T-helper 9 cell (primary cell): ENCODE measurements at regions not wholly inside any gene's neighbourhood (a gene's known extent, or its start where the extent isn't known, plus 50 kb on each side); places are given as distances from the start of the nearest gene placed in this dataset.
"Not testable (repeated sequence)": the region's sequence is repeated elsewhere in the genome, so short reads cannot be mapped to it uniquely, and the experiment has no call there.

ENCODE experiments used
- DNase-seq: peaks from one replicate; pipeline ENCODE4 v3.0.0-alpha.2; 2020

DNA sequence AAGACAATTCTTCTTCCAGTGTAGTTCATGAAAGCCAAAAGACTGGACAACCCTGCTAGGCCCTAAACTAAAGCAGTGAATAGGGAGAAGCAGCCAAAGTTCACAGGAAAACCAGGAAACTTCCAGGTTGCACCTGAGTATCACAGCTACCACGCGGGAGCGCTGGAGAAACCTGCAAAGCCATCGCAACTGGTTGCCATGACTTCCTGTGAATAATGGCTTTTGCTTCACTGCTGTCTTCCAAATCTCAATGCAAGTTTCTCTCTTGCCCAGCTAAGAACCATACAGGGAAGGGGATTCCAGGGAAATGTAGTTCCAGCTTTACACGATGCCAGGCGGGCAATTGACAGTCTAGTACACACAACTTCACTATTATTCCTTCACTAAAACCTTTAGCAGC is 114.1 kb downstream of the GXYLT1 start:
- DNase-seq = no peak

DNA sequence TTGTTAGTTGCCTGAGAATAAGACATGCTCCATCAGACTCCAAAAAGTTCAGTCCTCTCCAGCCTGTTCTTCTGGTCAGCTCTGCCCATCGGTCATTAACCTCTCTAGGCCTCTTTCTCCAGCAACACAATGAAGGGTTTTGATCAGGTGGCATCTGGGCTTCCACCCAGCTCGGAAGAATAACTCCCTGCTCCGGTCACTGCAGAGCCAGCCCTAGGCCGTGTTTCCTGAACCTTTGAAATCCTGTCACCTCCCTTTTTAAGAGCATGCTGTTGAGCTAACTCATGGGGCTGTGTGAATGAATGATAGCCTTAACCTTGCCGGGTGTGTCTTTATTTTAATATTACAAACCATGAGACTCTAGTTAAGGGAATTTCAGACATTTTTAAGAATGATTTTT is 117.1 kb downstream of the GXYLT1 start:
- DNase-seq = no peak

DNA sequence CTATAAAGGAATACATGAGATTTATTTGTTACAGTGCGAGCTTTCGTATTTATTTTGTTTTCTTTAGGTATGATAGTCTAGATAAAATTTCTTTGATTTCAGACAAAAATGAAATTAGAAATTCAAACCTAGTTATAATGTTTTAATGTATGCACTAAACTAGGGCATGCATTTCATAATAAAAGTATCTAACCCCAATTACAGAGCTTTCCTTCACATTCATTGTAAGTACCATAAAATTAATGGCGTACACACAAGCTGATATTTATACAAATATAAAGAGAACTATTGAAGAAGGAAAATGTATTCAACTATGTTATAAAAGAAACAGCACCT is 120.2 kb downstream of the GXYLT1 start:
- no peak for DNase-seq

DNA sequence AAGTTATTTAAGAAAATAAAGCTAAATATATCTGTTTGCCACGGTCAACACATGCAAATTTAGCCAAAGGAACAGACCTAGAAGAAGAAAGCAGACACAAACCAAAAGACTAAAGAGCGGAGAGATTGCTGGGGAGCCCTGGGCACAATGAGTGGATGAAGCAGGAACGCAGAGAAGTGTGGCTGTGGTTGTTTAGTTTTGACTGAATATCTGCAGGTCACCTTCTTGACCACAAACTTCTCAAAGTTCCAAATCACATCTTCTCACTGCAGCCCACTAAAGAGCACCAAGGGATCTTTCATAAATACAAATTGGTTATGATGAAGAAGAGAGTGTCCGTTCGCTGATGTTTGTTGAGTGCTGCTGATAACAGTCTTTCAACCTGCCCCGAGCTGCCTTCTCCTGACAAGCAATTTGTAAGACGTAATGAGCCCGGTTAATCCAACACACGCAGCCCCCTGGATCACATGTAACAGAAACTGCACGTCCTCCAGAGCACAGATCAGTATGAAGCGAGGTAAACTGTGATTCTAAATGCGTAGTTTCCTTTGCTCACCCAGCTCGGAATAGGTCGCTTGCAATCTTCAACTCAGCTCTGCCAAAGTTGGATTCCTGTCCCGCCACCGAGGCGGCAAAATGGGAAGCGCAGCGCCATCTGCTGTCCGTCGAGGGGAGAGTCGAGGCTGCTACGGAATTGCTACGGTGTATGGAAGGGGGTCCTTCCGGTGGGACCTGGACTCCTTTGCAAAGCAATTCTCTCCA is 120.8 kb downstream of the GXYLT1 start:
- DNase-seq = peak; percentile 58

DNA sequence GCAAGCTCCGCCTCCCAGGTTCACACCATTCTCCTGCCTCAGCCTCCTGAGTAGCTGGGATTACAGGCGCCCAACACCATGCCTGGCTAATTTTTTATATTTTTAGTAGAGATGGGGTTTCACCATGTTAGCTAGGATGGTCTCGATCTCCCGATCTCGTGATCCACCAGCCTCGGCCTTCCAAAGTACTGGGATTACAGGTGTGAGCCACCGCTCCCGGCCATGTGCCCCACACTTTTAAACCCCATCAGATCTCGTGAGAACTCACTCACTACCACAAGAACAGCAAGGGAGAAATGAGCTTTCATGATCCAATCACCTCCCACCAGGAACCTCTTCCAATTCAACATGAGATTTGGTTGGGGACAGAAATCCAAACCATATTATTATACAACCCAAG is 122.7 kb downstream of the GXYLT1 start:
- not testable (repeated sequence) for DNase-seq

DNA sequence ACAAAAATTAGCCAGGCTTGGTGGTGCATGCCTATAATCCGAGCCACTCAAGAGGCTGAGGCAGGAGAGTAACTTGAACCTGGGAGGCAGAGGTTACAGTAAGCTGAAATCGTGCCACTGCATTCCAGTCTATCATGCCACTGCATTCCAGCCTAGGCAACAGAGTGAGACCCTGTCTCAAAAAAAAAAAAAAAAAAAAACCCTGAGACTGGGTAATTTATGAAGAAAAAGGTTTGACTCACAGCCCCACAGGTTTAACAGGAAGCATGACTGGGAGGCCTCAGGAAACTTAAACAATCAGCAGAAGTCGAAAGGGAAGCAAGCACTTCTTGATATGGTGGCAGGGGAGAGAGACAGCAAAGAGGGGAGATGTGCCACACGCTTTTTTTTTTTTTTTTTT is 123.2 kb downstream of the GXYLT1 start:
- no peak for DNase-seq

DNA sequence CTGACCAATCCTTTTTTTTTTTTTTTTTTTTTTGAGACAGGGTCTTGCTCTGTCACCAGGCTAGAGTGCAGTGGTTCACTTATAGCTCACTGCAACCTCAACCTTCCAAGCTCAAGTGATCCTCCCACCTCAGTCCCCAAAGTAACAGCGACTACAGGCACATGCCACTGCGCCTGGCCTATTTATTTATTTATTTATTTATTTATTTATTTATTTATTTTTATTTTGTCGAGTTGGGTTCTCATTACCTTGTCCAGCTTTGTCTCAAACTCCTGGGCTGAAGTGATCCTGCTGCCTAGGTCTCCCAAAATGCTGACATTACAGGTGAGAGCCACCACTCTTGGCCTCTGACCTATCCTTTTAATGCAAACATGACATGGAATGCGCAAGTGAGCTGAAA is 124.4 kb downstream of the GXYLT1 start:
- DNase-seq = no peak

DNA sequence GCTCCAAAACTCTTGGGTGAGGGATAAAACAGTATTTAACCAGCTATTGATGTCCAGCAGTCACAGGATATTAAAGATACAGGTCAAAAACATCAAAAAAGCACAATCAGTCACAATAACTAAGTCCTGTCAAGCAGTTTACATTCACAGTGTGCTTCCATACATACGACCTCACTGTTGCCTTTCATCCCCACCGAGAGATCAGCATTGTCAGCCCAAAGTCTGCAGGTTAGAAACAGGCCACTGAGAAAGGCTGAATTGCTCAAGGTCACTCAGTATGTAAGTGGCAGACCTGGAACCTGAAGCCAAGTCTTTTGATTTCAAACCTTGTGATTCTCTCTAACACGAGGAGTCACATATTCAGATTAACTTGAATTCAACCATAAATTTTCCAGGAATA is 124.9 kb downstream of the GXYLT1 start:
- DNase-seq = no peak

DNA sequence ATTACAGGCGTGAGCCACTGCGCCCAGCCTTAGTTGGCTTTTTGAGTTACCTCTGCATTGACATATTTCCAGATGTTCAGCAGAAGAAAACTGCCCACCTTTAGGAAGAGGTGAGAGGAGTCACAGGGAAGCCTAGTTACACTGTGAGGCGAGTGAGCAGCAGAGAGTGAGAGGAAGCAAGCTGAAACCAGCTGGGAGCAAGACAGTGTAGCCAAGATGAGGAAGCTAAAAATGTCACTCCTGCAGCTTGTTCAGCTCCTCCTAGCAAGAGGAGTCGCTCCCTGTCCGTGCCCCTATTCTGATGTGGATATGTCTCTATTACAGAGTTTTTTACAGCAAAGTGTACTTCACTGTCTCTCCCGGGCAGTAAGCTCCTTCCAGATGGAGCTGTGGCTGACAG is 127.6 kb downstream of the GXYLT1 start:
- DNase-seq = no peak

DNA sequence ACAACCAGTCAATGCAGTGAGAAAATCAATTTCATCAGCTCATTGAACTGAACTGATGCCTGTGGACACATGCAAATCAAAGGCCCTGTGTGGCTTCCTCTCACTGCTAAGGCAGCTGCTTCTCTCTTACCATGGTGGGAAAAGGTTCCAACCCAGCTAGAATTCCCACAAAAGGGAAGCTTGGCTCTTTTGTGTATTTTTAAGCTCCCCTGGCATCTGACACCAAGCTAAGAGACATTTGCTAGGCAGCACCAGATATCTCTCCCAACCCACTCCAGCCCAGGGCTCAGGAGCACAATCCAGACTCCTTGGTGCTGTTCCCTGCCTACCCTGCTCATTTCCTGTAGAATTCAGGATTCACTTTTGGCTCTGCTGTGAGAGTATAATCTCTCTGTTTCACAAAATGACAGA is 129.6 kb downstream of the GXYLT1 start:
- no peak for DNase-seq

DNA sequence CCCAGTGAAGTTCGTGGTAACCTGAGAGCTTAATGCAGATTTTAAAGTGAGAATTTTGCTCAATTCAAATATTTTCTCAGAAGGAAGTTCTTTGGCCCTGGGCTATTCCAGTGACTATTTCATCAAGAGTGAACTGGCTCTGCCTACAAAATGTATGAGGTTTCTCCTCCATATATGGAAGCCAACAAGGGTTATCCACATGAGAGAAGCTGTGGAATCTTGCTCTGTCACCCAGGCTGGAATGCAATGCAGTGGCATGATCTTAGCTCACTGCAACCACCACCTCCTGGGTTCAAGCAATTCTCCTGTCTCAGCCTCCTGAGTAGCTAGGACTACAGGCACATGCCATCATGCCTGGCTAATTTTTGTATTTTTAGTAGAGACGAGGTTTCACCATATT is 132.2 kb downstream of the GXYLT1 start:
- DNase-seq = not testable (repeated sequence)

DNA sequence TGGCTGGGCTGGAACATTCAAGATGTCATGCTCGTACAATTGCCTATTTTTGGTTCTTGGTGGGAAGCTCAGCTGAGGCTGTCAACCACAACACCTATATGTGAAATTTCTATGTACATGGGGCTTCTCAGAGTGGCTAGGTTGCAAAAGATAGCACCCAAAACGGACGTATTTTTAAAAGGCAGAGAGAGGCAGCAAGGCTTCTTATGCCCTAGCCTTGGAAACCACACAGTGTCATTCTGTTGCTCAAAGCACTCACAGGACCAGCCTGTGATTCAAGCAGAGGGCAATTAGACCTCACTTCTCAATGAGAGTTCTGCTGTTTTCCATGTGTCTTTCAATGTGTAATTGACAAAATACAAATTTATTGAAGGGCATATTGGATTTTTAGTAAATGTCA is 134.0 kb downstream of the GXYLT1 start:
- no peak for DNase-seq

DNA sequence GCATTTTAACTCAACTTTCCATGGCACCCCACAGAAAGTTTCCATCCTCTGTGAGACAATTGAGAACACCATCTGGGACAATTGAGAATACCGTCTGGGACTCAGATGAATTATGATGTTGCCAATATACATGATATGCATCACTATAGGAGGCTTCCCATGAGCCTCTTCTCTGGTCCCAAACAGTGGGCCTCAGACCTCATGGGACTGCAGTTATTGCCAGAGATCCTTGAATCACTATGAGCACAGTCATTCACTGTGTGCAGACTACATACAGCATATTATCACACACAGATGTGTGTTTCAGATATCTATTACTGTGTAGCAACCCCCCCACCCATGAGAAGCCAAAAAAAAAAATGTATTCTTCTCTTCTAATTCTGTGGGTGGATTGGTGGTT is 134.4 kb downstream of the GXYLT1 start:
- DNase-seq = no peak

DNA sequence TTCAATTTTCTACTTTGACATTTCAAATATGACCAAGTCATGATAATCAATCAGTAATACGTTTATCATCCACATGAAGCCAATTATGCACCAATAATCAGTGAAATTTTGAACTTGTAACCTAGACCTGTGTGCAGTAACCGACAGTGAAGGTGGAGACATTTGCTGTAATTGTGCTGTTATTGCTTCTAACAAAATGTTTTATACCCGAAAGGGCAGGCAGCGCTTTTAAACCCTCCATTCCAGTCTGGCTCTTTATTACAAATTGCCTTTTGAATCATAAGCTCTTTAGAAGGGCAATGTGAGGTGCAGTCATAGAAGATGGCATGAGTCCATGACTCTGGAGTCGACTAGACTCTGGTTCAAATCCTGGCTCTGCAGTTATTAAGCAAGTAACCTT is 135.7 kb downstream of the GXYLT1 start:
- no peak for DNase-seq

DNA sequence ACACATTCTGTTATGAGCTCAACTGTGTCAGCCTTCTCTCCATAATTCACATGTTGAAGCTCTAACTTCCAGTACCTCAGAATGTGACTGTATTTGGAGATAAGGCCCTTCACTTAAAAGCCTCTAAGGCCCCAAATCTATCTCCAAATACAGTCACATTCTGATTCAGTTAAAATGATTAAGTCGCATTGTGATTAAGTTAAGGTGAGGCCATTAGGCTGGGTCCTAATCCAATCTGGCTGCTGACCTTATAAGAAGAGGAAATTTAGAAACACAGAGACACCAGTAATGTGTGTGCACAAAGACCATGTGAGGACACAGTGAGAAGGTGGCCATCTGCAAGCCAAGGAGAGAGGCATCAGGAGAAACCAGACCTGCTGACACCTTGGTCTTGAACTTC is 141.6 kb downstream of the GXYLT1 start:
- DNase-seq = no peak

DNA sequence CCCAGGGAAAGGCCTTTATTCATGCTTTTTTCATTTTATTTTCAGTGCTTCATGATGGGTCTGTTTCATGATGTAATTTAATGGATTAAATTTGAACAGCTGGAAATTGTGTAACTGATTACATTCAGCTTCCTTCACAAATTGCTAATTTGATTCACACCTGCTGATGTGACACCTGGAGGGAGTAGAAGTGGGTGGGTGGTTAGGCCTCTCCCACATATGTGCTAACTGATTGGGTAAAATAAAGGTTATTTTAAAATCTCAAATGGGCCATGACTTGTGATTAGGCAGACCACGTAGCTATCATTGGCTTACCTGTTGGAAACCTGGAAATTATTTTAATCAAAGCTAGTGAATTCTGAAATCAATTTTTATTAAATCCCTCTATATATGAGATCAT is 142.1 kb downstream of the GXYLT1 start:
- DNase-seq = no peak

DNA sequence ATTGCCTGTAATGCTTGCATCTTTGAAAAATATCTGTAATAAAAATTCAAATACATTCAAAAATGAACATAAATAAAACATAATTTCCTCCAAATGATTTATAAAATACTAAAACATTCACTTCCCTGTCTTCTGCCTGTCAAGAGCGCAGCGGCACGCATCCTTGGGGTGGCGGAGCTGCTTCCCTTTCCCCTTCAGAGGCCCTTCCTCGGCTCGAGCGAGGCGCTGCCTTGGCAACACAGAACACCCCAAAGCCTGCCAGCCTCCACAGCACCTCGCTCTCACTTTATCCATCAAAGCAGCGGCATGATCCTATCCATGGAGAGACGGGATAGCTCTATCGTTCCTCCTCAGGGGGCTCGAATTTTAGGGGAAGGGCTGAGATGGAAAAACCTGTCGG is 146.2 kb downstream of the GXYLT1 start:
- no peak for DNase-seq

DNA sequence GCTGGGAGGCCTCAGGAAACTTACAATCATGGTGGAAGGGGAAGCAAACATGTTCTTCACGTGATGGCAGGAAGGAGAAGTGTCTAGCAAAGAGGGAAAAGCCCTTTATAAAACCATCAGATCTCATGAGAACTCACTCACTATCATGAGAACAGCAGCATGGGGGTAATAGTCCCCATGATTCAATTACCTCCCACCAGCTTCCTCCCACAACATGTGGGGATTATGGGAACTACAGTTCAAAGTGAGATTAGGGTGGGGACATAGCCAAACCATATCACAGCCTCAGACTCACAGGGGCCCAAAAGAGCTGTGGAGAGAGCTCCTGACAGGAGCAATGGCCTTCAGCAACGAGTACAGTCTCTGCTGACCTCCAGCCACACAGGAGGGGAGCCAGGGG is 151.4 kb downstream of the GXYLT1 start:
- DNase-seq = no peak

DNA sequence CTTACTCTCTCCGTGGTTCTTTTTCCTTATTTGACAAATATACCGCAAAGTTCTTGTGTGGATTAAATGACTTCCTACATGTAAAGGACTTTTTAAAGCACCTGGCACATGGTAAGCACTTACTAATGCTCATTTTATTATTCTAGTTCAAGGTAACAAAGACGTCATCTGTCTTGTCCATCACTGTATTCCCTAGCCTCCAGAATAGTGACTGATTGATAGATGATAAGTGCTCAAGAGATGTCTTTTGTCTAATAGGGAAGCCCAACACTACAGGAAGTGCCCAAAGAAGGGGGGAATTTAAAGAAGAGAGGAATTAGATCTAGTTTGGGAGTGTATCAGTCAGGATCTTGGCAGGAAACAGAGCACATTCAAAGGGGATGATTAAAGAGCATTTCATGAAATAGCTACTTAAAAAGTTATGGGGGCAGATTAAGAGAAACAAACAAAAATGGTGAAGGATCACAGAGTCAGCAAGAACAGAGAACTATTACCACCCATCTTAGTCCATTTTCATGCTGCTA is 151.9 kb downstream of the GXYLT1 start:
- DNase-seq = no peak

DNA sequence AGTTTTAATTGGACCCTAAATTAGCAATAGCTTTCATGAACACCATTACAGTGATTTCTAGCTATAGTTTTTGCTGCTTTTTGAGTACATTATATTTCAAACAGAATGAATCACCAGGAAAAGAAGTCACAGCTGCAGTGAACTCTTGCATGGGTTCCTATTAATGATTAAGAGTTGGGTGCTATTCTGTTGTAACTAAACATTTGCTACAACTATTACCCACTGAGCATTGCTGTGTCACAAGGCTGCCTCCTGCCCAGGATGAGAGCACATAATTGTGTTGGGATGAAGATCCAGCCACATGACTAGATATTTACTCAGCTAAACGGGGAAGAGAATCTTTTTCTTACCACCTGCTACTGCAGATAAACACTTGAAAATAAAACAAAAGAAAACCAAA is 152.7 kb downstream of the GXYLT1 start:
- no peak for DNase-seq

DNA sequence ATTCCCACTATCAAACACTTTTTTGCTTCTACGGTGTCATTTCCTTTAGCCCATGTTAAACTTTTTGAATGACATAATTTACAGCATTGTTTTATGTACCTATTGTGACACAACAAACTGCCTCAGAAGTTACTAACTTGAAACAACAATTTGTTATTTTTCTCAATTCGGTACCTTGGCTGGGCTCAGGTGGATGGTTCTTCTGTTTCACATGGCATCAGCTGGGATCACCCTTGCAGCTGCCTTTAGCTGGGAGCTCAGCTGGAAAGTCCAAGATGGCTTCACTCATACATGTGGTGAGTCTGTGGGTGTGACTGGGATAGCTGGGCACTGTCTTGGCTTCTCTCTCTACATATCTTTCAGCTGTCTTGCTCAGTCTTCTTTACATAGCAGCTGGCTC is 156.0 kb downstream of the GXYLT1 start:
- no peak for DNase-seq

DNA sequence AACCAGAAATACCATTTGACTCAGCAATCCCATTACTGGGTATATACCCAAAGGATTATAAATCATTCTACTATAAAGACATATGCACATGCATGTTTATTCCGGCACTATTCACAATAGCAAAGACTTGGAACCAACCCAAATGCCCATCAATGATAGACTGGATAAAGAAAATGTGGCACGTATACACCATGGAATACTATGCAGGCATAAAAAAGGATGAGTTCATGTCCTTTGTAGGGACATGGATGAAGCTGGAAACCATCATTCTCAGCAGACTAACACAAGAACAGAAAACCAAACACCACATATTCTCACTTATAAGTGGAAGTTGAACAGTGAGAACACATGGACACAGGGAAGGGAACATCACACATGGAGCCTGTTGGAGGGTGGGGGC is 158.2 kb downstream of the GXYLT1 start:
- not testable (repeated sequence) for DNase-seq

DNA sequence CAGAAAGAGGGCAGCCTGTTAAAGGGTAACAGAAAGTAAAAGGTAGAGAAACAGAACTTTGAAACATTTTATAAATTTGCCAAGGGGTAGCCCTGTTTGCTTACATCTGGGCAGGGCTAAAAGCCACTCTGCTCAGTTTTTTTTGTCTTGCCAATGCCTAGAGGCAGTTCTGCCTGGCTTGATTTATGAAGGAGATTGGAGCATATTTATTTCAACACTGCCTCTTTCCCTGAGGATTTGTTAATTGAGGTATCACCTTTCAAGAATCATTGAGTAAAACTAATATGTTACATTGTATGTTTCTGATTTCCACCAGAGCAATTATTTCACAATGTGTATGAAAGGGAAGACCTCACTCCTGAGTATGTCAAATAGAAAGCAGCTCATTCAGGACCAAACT is 160.8 kb downstream of the GXYLT1 start:
- no peak for DNase-seq

DNA sequence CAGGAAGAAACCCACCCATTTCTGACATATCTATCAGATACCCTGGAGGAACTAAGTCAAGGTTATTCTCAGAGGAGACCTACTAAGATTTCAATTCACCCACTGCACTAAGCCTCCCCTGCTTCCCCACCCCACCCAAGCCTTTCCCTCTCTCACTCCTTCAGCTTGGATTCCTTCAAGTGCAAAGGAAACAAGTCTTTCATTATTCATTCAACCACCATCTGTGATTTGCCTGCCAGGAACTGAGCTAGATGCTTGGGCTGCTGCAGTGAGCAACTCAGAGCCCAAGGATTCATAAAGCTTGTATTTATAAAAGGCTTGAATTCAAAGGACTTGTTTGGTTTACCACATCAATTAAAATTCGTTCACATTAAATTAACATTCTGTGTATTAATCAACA is 161.3 kb downstream of the GXYLT1 start:
- no peak for DNase-seq

DNA sequence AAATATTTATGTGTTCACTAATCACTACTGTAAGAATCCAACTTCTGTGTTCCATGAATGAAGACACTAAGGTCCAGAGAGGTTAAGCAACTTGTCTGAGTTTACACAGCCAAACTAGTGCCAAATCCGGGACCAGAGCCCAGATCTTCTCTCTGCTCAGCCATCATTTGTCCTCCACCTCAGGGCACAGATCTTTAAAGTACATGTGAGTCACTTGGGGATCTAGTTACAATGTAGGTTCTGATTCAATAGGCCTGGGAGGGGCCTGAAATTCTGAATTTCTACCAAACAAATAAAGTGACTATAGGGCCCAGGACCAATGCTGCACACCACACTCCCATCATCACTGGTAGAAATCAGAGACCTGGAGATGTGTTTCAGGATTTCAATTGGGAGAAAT is 162.9 kb downstream of the GXYLT1 start:
- DNase-seq = no peak
